ENCODE measurements at regions not wholly inside any gene's neighbourhood (a gene's known extent, or its start where the extent isn't known, plus 50 kb on each side); places are given as distances from the start of the nearest gene placed in this dataset.
A peak's percentile ranks its signal among the peaks of the same experiment; 100 is the strongest.
"Not testable (repeated sequence)": the region's sequence is repeated elsewhere in the genome, so short reads cannot be mapped to it uniquely, and the experiment has no call there.

DNA sequence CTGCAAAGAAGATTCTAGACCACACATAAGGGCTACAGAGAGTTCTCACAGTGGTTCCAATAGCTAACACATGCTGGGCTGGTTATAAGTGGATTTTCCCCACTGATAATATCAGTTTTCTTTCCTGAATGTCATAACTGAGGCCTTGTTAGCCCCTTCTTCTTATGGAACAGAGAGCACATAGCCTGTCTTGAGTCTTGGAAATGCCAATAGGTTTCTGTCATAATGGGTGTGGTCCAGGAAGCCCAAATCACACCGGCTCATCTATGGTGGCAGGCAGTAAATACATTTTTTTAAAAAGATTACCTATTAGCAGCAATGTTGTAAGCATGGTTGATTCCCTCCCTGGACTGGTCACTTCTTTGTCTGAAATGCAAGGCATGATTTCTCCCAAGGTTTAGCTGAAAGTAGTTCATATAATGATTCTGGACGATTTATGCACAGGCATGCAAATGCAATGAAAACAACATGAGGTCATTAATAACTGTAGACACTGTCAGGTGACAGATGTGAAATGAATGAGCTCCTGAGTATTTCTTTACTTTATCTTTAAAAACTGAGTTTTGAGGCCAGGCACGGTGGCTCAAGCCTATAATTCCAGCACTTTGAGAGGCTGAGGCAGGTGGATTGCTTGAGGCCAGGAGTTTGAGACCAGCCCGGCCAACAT lies 67.2 kb upstream of the ATP2C1 start:
- no peaks in the 10 kb centered on the region for H3K9me3 ChIP-seq
- no peak for DNase-seq (ENCODE audit: low spot score)
- no peaks in the 10 kb centered on the region for H3K36me3 ChIP-seq
- TF ChIP-seq, protein P1, sequence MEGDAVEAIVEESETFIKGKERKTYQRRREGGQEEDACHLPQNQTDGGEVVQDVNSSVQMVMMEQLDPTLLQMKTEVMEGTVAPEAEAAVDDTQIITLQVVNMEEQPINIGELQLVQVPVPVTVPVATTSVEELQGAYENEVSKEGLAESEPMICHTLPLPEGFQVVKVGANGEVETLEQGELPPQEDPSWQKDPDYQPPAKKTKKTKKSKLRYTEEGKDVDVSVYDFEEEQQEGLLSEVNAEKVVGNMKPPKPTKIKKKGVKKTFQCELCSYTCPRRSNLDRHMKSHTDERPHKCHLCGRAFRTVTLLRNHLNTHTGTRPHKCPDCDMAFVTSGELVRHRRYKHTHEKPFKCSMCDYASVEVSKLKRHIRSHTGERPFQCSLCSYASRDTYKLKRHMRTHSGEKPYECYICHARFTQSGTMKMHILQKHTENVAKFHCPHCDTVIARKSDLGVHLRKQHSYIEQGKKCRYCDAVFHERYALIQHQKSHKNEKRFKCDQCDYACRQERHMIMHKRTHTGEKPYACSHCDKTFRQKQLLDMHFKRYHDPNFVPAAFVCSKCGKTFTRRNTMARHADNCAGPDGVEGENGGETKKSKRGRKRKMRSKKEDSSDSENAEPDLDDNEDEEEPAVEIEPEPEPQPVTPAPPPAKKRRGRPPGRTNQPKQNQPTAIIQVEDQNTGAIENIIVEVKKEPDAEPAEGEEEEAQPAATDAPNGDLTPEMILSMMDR (IDR thresholded peaks at IDR 0.05) = no peak
- H3K27ac ChIP-seq = no peak overlapping the region
- H3K4me3 ChIP-seq = no peak overlapping the region
- no peaks in the 10 kb centered on the region for H3K27me3 ChIP-seq
- H3K4me1 ChIP-seq = no peaks in the 10 kb centered on the region

DNA sequence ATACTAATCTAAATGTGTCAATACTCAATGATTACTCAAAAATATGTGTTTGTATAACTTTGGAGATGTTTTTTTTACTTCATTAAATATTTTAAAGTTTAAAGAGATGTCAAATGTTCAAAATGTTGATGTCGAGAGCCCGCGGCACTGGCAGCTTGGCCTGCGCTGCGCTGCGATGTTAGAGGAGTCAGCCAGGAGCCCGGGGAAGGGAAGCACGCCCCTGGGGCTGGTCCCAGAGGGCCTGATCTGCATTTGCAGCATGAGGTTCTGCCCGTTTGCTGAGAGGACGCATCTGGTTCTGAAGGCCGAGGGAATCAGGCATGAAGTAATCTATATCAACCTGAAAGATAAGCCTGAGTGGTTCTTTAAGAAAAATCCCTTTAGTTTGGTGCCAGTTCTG lies 66.4 kb upstream of the ATP2C1 start:
- TF ChIP-seq, protein P1 (IDR thresholded peaks at IDR 0.05) = no peak

DNA sequence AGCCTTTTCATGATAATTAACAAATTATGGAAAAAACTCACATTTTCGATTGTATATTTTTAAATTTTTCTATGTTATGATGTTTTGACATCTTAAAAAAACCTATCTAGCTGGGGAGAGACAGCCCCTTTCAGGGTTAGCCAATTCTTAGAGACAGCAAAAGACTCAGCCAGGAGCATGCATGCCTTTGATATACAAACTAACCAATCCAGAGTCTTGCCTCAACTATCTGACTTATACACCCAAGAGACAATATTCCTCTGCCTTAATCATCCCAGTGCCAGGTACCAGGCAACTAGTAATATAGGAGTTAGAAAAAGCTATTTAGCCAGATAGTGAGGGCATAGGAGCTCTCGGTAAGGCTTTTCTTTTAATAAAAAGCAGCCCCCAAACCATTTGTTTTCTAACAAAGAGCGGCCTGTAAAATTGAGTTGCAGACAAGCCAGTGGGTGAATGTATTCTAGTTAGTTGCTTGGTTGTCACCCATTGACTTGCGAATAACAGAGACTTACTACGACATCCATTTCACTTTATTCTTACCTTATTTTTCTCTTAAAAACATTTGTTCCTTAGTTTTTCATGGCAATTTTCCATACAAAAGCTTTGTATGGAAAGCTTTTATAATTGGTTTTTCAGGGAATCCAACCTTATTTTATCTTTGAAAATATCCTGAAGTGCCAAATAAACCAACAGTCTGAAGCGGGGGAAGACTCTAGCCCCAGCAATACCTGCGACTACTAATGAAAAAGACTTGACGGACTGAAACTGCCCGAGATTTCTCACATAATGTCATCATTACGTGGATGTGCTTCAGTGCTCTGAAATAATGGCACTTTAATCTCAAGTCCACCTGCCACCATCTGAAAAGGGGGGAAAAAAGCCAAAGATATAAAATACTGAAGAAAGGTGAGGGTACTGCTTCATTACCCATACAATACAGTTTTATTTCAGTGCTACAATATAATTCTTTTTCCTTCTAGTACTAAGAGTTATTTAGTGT lies 64.6 kb upstream of the ATP2C1 start:
- TF ChIP-seq, protein P1 (IDR thresholded peaks at IDR 0.05) = no peak
- DNase-seq (ENCODE audit: low spot score) = no peak
- H3K4me1 ChIP-seq = peaks cover 0 to under 1% of the 10 kb centered on the region in 2 donors

More for the DNA sequence above, 66.4 kb upstream of the ATP2C1 start:
- Histone ChIP-seq H3K4me1 (no peaks in the 10 kb centered on the region), H3K27ac (no peak overlapping the region), H3K36me3 (no peaks in the 10 kb centered on the region), H3K4me3 (no peak overlapping the region), H3K9me3 (no peaks in the 10 kb centered on the region), H3K27me3 (no peaks in the 10 kb centered on the region)
- DNase-seq (ENCODE audit: low spot score) = no peak

DNA sequence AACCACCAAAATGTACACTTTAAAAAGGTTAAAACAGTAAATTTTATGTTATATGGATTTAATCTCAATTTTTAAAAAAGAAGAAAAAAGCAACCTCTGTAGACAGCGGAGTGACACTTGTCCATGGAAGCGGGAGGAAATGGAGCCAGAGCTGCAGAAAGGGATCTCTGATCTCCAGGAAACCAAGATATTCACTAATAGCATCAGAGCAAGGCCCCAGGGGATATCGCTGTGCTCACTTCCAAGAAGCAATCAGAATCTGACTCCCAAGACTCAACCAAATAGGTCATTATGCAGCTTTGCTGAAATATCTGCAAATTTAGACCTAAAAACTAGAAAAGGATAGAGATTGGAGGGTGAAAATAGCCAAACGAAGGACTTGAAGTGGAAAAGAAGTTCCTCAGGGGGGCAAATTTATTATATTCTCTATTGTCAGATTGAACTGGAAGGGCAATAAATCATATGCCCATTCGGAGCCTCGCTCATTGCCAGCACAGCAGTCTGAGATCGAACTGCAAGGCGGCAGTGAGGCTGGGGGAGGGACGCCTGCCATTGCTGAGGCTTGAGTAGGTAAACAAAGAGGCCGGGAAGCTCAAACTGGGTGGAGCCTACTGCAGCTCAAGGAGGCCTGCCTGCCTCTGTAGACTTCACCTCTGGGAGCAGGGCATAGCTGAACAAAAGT lies 62.0 kb upstream of the ATP2C1 start:
- H3K4me3 ChIP-seq = no peak overlapping the region
- H3K27ac ChIP-seq = no peak overlapping the region
- no peaks in the 10 kb centered on the region for H3K27me3 ChIP-seq
- H3K9me3 ChIP-seq = no peaks in the 10 kb centered on the region
- no peak for DNase-seq (ENCODE audit: low spot score)
- no peaks in the 10 kb centered on the region for H3K36me3 ChIP-seq
- TF ChIP-seq, protein P1 (IDR thresholded peaks at IDR 0.05) = no peak
- peaks cover 0 to 13% of the 10 kb centered on the region in 2 donors for H3K4me1 ChIP-seq

More for the DNA sequence above, 64.6 kb upstream of the ATP2C1 start:
- no peaks in the 10 kb centered on the region for H3K9me3 ChIP-seq
- H3K27me3 ChIP-seq = no peaks in the 10 kb centered on the region
- H3K36me3 ChIP-seq = no peaks in the 10 kb centered on the region
- no peak overlapping the region for H3K4me3 ChIP-seq
- H3K27ac ChIP-seq = no peak overlapping the region

DNA sequence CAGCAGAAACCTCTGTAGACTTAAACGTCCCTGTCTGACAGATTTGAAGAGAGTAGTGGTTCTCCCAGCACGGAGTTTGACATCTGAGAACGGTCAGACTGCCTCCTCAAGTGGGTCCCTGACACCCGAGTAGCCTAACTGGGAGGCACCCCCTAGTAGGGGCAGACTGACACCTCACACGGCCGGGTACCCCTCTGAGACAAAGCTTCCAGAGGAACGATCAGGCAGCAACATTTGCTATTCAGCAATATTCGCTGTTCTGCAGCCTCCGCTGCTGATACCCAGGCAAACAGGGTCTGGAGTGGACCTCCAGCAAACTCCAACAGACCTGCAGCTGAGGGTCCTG lies 61.5 kb upstream of the ATP2C1 start:
- H3K4me1 ChIP-seq = peaks cover 0 to 13% of the 10 kb centered on the region in 2 donors
- not testable (repeated sequence) for H3K27me3 ChIP-seq; H3K4me3 ChIP-seq; DNase-seq (ENCODE audit: low spot score); H3K36me3 ChIP-seq; H3K9me3 ChIP-seq; H3K27ac ChIP-seq

DNA sequence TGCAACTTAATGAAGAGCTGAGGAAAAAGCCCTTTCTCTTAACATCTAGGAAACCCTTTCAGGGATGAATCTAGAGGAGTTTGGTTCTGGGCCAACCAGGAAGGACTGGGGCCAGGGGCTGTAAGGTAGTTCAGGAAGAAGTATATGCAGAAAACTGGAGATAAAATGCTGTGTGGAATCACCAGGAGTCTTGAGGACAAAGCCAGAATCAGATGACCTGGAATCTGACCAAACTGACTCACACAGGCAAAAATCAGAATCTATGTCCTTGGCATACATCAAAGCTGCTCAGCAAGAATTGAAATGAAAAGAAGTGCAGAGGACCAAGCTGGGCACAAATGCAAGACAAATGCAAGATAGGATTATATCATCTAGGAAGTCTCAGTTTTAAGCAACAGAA lies 59.4 kb upstream of the ATP2C1 start:
- Histone ChIP-seq H3K36me3 (no peaks in the 10 kb centered on the region), H3K4me3 (no peak overlapping the region), H3K27ac (peak overlapping the region in 1 of 2 donors; percentile 80), H3K9me3 (no peaks in the 10 kb centered on the region), H3K27me3 (no peaks in the 10 kb centered on the region), H3K4me1 (peaks cover 0 to 21% of the 10 kb centered on the region in 2 donors)
- TF ChIP-seq, protein P1 (IDR thresholded peaks at IDR 0.05) = no peak
- DNase-seq (ENCODE audit: low spot score) = no peak

Measured in right atrium auricular region (tissue), 2 donors.